ENCODE measurements at regions not wholly inside any gene's neighbourhood (a gene's known extent, or its start where the extent isn't known, plus 50 kb on each side); places are given as distances from the start of the nearest gene placed in this dataset.

- no peak for TF ChIP-seq ZFP30 (CRISPR knock-in tag; IDR thresholded peaks at IDR 0.05)
- no peak for TF ChIP-seq PATZ1 (CRISPR knock-in tag; IDR thresholded peaks at IDR 0.05; ENCODE audit: borderline replicate concordance)
- TF ChIP-seq TCF4 (CRISPR knock-in tag; IDR thresholded peaks at IDR 0.05; ENCODE audit: borderline replicate concordance) = no peak
- no peak for TF ChIP-seq CSRNP3 (CRISPR knock-in tag; IDR thresholded peaks at IDR 0.05)
- TF ChIP-seq RARB (CRISPR knock-in tag; IDR thresholded peaks at IDR 0.05) = no peak
- TF ChIP-seq SNAI2 (CRISPR knock-in tag; IDR thresholded peaks at IDR 0.05) = no peak
- no peak for TF ChIP-seq TSHZ2 (CRISPR knock-in tag; IDR thresholded peaks at IDR 0.05)
- TF ChIP-seq ZNF70 (CRISPR knock-in tag; IDR thresholded peaks at IDR 0.05) = no peak
- no peak for TF ChIP-seq ZFP3 (CRISPR knock-in tag; IDR thresholded peaks at IDR 0.05)
- TF ChIP-seq ZNF565 (CRISPR knock-in tag; conservative IDR thresholded peaks at IDR 0.05; ENCODE audit: low read depth) = no peak
- TF ChIP-seq ISL1 (CRISPR knock-in tag; IDR thresholded peaks at IDR 0.05) = no peak
- TF ChIP-seq ZC3H10 (CRISPR knock-in tag; IDR thresholded peaks at IDR 0.05) = no peak
- TF ChIP-seq TOX (CRISPR knock-in tag; IDR thresholded peaks at IDR 0.05; ENCODE audit: borderline replicate concordance) = no peak
- TF ChIP-seq POU6F1 (CRISPR knock-in tag; IDR thresholded peaks at IDR 0.05; ENCODE audit: borderline replicate concordance, low read depth) = no peak
- TF ChIP-seq ESRRG (CRISPR knock-in tag; IDR thresholded peaks at IDR 0.05) = no peak
- no peak for TF ChIP-seq BACH2 (CRISPR knock-in tag; IDR thresholded peaks at IDR 0.05; ENCODE audit: borderline replicate concordance)
- no peak for TF ChIP-seq GLIS3 (CRISPR knock-in tag; IDR thresholded peaks at IDR 0.05)
- ATAC-seq = peak; percentile 73
Observed at GRCh38 chr1:189607477-189608096, 870.1 kb downstream of the BRINP3 start.

- ATAC-seq = no peak
- no peak for TF ChIP-seq TSHZ2 (CRISPR knock-in tag; IDR thresholded peaks at IDR 0.05)
- TF ChIP-seq CREB5 (CRISPR knock-in tag; IDR thresholded peaks at IDR 0.05; ENCODE audit: low read depth) = no peak
- TF ChIP-seq ZFP3 (CRISPR knock-in tag; IDR thresholded peaks at IDR 0.05) = no peak
- TF ChIP-seq ZC3H10 (CRISPR knock-in tag; IDR thresholded peaks at IDR 0.05) = no peak
- TF ChIP-seq OSR1 (CRISPR knock-in tag; IDR thresholded peaks at IDR 0.05) = no peak
- TF ChIP-seq ZNF565 (CRISPR knock-in tag; conservative IDR thresholded peaks at IDR 0.05; ENCODE audit: low read depth) = no peak
- TF ChIP-seq ZNF8 (CRISPR knock-in tag; IDR thresholded peaks at IDR 0.05) = no peak
- no peak for TF ChIP-seq TOX (CRISPR knock-in tag; IDR thresholded peaks at IDR 0.05; ENCODE audit: borderline replicate concordance)
- no peak for TF ChIP-seq ESRRG (CRISPR knock-in tag; IDR thresholded peaks at IDR 0.05)
- TF ChIP-seq CSRNP3 (CRISPR knock-in tag; IDR thresholded peaks at IDR 0.05) = no peak
- no peak for TF ChIP-seq ZNF70 (CRISPR knock-in tag; IDR thresholded peaks at IDR 0.05)
- TF ChIP-seq RARB (CRISPR knock-in tag; IDR thresholded peaks at IDR 0.05) = no peak
- no peak for TF ChIP-seq POU6F1 (CRISPR knock-in tag; IDR thresholded peaks at IDR 0.05; ENCODE audit: borderline replicate concordance, low read depth)
- TF ChIP-seq PATZ1 (CRISPR knock-in tag; IDR thresholded peaks at IDR 0.05; ENCODE audit: borderline replicate concordance) = no peak
Observed at GRCh38 chr1:189609167-189609566, 868.5 kb downstream of the BRINP3 start.

All from SK-N-SH treated with all-trans-retinoic acid at 6 μM for 48 hours (cell line).